ENCODE measurements at regions not wholly inside any gene's neighbourhood (a gene's known extent, or its start where the extent isn't known, plus 50 kb on each side); places are given as distances from the start of the nearest gene placed in this dataset.
"Not testable (repeated sequence)": the region's sequence is repeated elsewhere in the genome, so short reads cannot be mapped to it uniquely, and the experiment has no call there.

DNA sequence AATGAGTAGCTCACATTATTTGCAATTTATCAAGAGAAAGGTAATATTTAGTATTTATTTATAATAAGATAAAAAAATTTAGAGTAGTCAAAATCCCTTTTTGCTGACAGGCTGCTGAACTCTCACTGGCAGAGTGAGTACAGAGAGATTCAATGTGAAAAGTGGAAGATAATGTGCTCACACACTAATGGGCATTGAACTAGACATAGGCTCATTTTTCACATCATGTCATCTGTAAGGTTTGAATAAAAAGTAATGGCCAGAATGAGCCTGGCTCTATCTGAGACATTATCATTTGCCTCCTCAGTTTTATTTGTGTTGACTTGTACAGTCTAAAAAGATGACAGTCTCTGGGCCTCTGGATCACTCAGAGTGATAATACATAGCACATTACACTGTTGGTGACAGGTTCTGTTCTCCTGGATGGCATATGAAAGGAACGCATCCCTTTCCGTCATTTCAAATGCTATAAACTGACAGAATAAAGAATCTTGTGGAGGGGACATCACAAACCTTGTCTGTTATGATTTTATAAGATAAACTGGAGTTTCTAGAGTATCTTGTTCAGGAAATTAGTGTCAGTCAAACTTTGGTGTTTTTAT, 812.9 kb downstream of the NR4A2 start:
- no peak for DNase-seq

DNA sequence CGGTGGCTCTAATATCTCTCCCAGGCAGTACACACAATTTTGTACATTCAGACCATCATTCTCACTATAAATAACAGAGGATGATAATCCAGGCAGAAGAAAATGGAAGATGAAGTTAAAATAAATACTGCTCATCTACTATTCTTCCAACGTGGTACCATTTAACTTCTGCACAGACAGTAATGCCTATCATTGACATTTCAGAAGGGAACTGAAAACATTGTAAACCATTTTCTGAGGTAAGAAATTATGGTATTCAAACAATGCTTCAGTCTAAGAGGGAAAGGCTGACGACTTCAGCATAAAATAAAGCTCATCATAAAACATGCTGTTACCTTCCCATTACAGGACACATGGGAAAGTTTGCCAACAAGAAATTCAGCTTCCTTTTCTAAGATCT, 814.4 kb downstream of the NR4A2 start:
- no peak for DNase-seq

DNA sequence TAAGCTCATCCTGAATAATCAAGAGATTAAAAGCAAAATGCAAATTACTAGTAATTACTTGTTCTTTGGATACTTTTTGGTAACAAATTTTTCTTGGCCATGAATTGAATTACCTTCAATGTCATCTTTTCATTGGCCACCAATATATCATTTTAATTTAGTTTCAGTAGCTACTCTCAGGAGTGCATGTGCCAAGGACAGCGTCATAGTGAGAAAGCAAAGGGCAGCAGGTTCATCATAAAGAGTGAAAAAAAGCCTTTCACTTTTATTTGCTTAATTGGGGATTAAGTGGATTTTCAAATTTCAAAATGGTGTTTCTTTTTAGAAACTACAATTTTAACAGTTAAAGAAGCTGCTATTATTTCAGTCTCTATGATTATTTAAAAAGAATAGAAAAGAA, 815.2 kb downstream of the NR4A2 start:
- DNase-seq: no peak

DNA sequence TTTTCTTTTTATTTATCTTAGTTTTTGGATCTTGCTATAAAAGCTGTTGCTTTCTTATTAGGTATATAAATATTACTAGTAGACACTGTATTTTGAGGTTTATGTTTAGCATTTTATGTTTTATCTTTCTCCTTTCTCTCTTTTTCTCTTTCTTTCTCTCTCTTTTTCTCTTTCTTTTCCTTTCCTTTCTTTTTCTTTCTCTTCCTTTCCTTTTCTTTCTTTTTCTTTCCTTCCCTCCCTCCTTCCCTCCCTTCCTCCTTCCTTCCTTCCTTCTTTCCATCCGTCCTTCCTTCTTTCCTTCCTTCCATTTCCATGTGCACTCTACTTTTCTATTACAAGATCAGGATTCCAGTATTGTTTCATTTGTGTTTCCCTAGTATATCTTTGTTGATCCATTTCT, 814.8 kb downstream of the KCNJ3 start:
- no peak for DNase-seq

DNA sequence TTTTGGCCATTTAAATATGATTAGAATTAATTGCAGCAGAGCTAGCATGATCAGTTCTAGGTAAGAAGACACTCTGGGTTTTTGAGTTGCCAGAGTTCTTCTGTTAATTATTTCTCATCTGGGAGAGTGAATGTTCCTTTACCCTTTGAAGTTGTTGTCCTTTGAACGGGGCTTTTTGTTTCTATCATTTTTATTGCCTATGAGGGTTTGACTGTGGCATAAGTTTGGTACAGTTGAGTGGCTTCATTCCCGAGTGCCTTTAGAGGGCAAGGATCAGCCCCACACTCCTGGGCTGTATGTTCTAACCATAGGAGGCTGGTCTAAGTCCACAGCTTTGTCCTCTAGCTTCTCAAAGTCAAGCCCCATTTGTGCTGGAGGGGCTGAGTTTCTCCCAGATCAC, 804.3 kb downstream of the KCNJ3 start:
- no peak for DNase-seq

DNA sequence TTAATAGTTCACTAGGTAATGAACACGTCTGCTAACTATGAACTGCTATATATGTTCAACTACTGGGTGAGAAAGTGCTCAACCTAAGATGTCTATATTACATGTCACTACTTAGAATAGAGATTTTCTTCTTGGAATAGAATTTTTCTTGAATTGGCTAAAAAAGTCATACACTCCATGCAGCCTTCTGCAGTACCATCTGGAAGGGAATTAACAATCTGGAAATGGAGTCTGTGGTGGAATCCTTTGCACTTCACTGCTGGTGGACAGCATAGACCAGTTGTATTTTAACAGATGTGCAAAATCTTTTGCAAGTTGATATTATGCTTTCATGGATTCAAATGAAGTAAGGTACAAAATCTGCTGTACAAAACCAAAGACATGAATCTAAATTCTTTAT, 799.6 kb downstream of the KCNJ3 start:
- no peak for DNase-seq

DNA sequence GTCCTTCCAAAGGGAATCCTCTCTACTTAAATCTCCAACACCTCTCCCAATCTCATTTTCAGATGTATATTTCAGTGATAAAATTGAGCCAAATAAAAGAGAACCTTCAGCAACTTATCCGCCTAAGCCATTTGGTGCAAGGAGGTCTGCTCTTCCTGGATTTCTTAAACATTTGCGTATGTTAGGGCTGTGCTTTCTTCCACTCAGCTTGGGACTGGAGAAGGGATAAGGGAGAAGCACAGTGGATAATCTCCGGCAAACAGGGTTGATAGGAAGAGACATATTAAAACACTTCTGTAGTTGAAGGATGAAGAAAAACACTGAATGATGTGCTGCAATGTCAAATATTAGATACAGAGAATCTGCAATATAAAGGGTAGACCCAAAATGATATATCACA, 796.2 kb downstream of the KCNJ3 start:
- DNase-seq: no peak

DNA sequence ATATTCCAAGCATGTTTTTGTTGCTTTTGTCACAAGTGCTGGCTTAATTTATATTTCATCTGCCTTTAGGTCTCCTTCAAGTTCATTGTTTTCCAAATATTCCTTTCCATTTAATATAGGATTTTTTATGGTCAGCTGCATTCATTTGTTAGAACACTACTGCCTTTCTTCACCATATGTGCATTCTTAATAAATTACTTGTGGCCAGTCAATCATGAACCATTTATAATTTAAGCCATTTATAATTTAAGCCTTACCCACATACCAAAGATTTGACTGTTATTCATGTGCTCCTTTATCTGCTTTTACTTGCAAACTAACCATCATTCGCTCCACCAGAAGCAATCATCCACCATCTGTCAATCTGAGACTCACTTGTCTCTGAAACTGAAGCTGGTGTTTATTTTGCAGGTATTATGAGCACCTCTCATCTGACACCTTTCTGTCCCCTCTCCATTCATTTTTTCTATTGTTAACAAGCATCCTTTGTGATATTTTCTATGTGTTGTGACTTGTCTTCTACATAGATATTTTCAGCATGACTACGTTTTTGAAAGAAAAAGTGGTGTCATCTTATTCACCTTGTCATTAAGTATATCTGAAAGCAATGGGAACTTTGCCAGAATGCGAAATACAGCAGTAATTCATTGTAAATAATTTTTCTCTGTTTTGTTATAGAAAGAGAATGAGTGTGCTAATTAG, 786.8 kb downstream of the KCNJ3 start:
- no peak for DNase-seq

DNA sequence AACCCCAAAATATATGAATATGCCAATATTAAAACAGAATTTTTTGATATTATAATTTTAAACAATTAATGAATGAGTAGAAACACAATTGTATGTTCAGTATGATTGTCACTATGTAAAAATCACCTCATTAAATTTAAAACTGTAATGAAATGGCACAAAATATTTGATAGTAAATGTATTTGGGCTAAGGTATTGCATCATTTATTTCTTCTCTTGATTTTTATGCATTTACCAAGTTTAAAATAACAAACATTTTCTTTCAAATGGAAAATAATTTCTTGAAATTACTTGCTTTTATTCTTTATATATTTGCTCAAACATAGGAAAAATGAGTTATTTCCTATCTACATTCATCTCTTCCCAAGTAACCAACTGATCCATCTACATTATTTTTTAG, 782.6 kb downstream of the KCNJ3 start:
- no peak for DNase-seq

DNA sequence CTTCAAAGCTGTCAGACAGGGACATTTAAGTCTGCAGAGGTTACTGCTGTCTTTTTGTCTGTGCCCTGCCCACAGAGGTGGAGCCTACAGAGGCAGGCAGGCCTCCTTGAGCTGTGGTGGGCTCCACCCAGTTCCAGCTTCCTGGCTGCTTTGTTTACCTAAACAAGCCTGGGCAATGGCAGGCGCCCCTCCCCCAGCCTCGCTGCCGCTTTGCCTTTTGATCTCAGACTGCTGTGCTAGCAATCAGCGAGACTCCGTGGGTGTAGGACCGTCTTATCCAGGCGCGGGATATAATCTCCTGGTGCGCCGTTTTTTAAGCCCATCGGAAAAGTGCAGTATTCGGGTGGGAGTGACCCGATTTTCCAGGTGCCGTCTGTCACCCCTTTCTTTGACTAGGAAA, 773.5 kb downstream of the KCNJ3 start:
- not testable (repeated sequence) for DNase-seq

DNA sequence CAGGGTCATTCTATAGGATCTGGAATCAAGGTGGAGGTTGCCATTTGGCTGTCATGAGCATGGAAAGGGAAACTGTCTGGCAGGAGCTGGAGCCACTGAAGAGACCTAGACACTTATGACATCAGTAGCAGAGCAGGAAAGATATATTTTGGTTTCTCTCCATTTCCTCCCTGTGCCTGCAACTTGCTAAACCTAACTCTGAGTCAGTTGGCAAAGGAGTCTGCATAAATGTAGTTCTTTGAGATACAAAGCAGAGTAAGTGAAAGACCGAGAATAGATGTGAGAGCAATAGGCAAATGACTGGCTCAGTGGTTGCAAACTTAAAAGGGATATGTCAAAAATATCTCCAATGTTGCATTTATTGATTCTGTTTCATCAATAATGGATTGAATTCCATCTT, 757.7 kb downstream of the KCNJ3 start:
- no peak for DNase-seq

DNA sequence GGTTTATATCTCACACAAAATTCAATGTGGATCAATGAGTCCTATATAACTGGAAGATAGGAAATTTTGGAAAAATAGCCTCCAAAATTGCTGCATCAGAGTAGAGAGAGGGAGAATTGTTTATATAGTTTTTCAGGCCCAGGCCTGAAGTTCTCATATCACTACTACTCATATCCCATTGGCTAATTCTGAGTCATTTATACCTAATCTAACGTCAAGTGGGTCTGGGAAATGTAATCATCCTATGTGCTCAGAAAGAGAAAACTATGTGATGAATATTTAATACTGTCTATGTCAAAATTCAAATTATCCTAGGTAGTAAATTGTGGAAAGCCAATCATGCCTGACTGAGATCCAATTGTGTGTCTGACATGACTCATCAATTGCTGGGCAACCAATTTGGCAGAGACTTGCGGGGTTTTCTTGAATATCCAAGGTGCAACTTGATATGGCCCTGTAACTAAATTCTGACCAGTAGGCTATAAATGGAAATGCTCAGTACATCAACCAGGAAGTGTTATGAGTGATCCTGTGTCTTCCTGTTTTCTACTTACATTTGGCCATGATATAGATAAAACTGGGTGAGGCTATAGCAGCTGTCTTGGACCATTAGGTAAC, 744.4 kb downstream of the KCNJ3 start:
- no peak for DNase-seq

DNA sequence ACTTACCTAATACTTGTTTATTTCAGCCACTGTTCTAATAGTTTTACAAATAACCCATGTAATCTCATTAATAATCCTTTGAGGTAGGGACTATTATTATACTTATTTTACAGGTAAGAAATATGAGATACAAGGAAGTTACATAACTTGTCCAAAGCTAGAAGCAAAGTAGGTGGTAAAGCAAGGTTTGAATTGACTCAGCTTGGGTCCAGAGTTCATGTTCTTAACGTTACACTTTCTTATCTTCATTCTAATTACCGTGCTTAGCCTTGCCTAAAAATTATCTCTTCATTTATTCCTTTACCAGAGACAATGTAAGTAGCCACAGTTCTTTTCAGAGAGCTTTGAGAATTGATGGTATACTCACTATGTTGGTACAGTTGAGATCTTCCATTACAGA, 743.6 kb downstream of the KCNJ3 start:
- DNase-seq: no peak

DNA sequence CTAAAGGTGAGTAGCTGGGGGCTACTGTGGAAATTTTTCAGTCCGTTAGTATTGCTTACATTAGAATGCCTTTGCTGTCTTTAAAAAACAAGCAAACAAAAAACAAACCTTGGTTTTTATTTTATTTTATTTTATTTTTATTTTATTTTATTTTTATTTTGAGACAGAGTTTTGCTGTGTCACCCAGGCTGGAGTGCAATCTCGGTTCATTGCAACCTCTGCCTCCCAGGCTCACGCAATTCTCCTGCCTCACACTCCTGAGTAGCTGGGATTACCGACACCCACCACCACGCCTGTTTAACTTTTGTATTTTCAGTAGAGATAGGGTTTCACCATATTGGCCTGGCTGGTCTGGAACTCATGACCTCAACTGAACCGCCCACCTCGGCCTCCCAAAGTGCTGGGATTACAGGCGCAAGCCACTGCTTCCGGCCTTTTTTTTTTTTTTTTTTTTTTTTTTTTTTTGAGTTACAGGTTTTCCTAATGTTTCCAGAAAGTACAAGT, 732.6 kb downstream of the KCNJ3 start:
- DNase-seq: no peak

DNA sequence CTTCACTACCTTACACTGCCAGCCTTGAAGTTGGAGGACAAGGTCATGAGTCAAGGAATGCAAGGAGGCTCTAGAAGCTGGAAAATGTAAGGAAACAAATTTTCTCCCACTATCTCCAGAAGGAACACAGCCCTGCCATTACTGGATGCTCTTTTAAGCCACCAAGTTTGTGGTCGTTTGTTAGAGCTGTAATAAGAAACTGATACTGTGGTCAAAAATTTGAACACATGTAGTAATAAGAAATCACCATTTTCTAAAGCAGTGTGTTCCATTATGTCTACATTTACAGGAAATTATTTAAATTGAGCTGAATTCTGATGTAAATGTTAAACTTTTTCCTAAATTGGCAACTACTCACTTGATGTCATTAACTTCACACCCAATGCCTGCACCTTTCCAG, 729.0 kb downstream of the KCNJ3 start:
- no peak for DNase-seq

DNA sequence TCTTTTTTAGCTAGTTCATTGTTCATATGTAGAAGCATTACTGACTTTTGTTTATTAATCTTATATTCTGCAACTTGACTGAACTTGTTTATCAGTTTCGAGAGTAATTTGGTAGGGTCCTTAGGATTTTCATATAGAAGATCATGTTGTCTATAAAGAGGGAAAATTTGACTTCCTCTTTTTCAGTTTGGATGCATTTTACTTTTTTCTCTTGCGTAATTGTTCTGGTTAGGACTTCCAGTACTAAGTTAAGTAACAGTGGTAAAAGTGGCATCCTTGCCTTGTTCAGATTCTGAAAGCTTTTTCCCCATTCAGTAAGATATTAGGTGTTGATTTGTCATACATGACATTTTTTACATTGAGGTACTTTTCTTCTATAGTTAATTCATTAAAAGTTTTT, 726.0 kb downstream of the KCNJ3 start:
- no peak for DNase-seq

DNA sequence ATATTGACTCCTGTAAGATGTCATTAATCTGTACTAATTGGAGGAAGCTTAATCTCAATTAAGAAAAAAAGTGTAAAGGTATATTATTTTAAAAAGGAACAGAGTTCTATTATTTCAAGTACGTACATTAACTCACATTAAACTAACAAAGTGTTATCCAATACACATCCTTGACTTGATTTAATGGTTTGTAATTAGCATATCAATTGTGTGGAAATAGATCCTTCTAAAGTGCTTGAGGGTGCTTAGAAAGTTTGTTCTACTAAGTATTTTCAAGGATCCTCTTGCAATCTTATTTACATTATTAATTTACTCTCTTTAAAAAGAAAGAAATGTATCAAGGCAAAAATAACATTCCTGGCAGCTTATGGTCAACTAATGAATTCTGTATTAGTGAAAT, 720.3 kb downstream of the KCNJ3 start:
- no peak for DNase-seq

DNA sequence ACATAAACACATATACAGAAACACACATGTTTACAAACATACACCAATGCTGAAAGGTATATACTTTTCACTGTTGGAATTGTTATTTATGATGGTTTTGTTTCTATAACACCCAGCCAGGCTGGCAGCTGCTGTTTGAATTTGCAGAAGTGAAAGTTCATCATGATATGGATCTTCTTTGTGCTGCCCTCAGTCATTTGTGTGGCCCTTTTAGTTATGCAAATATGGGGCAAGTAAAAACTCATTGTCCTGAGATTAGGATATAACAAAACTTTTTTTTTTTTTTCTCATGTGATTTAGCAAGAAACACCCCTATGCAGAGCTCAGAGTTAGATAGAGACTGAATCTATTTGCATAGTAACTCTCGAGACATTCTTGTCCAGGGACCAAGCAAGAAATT, 714.1 kb downstream of the KCNJ3 start:
- DNase-seq: no peak

DNA sequence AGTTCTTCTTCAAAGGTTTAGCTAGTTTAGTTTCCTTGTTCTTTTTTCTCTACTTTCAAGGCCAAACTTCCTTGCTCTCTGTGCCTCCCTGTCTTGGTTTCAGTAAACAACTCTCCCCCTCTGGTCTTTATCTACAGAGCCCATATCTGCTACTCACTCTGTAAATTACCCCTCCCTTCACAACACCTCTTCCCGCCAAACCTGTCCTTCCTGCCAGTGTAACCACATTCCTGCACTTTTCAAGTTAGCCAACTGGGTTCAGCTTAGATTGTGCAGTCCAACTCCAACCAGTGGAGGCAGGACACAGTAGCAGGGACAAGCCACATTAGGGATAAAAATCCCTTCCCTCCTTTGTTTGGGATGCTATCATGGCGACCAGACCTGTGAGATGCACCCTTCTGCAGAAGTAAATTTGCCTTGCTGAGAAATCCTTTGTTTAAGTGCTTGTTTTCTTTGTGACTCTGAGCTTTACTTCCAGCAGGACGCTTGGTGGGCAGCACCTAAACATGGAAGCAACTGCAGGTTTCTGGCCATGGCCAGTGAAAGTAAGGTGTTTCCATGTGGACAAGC, 706.0 kb downstream of the KCNJ3 start:
- DNase-seq: no peak

DNA sequence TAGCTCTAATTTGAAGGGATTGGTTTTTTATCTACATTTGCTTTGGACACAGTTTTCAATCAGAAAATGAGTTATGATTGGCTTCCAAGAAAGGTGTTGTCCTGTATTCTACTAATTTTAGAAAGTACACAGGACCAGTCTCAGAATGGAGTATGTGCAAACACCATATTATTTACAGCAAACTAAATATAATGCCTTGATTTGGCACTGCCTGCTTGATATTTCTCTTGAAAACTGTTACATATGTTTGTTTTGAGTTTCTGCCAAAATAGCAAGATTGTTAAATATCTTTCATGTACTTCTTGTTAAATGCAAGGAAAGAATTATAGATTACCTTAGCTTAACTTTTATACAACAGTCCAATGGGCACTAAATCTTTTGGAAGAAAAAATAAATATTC, 694.9 kb downstream of the KCNJ3 start:
- DNase-seq: no peak

DNA sequence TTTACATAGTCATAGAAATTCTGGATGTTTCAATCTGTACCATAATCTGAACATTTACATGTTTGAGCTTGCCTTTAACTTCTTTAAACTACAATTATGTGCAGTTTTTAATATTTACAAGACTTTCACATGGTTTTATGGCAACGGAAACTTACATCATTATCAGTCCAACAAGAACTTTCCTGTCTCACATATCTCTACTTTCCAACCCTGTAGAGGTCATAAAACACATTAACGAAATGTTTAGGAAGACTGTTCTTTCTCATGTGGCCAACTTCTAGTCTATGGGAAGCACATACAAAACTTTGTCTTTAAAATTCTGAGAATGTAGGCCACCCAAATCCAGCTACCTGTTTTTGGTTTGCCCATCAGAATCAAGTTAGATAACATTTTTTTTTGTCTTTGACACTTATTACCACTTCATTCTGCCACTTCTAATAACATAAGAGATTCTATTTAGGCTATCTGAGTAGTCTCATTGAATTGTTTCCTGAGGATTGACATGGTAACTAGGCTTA, 693.2 kb downstream of the KCNJ3 start:
- no peak for DNase-seq

DNA sequence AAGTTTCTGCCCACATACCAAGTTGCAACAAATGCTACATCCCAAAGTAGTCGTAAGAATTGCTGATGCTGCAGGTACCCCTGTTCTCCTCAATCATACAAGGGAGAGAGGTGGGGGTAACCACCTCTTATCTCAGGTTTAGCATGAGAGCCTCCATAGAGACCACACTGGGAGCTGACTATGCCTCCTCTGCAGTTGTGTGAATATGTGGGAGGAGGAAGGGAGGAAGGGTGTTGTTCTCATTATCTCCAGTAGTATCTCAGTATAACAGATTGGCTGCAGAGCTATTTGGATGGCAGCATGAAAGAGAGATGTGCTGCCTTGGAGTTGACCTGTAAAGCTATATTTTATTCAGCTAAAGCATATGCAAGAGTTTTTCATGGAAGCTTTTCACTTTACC, 690.7 kb downstream of the KCNJ3 start:
- DNase-seq: no peak

DNA sequence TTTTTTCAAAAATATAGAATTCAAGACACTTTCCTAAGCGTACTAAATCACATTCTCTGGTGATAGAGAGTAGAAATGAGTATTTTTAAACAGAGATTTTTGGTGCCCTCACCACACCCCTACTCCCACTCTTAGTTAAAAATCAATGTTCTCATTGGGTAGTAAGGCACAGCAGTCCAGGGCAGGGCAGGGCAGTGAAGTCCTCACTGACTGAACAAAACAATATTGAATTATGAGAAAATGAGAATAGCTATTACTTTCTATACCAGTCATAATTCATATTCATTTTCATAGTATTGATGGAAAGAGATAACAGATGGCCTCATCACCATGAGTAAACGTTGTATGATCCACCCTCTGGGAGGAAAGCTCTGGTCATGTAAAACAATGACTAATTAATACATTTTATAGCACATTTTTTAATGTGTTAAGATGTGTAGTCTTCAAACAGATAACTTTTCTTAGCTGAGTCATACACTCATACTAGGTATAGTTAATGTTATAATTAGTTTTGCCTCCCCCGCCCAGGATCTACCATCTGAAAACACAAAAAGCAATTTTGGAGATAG, 686.1 kb downstream of the KCNJ3 start:
- DNase-seq: no peak

Measured in left kidney (tissue), 1 donor.